Gastroesophageal sphincter (tissue), 3 donors: ENCODE measurements at regions not wholly inside any gene's neighbourhood (a gene's known extent, or its start where the extent isn't known, plus 50 kb on each side); places are given as distances from the start of the nearest gene placed in this dataset.

Experiments
- POLR2A ChIP-seq, 2 donors: fragments of 450-650 bp; IDR thresholded peaks; one replicate each; pipeline ENCODE4 v1.6.1; 2017; ENCODE audit warnings: antibody characterized with exemption in 2 of 2, mild to moderate bottlenecking in 2 of 2, moderate library complexity in 1 of 2
- POLR2AphosphoS5 ChIP-seq: sonication (generic); formaldehyde crosslinking; IDR thresholded peaks from one replicate; pipeline ENCODE4 v1.6.1; 2017; ENCODE audit warnings: antibody characterized with exemption
- TF ChIP-seq, protein P1 (sequence below), 4 experiments: fragments of 200-600 bp in 2 of 4; fragments of 450-650 bp in 2 of 4; sonication (generic) in 1 of 4; IDR thresholded peaks; one replicate each; pipeline ENCODE4 v1.5.1; 2017 to 2019; ENCODE audit warnings: antibody characterized with exemption in 4 of 4, mild to moderate bottlenecking in 2 of 4, moderate library complexity in 2 of 4

DNA sequence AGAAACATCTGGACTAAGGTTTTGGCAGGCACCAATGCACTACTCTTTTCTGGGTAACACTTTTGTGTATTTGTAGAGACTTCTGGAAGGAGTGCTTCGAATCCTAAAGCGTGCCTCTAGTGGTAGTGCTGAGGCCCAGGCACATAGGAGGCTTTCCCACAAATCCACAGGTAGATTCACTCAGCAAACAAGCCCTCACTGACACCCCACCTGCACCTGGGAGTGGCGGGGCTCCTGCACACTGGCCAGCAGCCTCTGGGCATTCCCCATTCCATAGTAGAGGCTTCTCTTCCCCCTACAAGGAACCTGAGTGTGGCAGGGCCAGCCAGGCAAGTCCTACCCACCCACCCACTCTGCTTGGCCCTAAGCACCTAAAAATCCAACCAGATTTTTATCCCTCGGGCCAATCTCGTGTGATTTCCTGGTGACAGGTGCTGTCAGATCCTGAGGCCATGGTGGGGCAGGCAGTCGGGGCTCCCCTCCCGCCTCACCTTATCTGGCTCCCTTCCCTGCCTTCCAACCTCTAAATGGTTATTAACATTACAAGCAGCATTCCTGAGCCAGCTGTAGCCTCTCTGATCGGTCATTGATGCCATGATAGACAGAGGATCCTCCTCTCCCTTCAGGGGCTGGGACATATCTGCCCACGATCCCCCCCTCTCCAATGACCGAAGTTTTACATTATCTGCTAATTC is 82.4 kb downstream of the SLC2A10 start:
- TF ChIP-seq POLR2A (IDR thresholded peaks at IDR 0.05) (no peak), POLR2AphosphoS5 (no peak)
- TF ChIP-seq, protein P1, sequence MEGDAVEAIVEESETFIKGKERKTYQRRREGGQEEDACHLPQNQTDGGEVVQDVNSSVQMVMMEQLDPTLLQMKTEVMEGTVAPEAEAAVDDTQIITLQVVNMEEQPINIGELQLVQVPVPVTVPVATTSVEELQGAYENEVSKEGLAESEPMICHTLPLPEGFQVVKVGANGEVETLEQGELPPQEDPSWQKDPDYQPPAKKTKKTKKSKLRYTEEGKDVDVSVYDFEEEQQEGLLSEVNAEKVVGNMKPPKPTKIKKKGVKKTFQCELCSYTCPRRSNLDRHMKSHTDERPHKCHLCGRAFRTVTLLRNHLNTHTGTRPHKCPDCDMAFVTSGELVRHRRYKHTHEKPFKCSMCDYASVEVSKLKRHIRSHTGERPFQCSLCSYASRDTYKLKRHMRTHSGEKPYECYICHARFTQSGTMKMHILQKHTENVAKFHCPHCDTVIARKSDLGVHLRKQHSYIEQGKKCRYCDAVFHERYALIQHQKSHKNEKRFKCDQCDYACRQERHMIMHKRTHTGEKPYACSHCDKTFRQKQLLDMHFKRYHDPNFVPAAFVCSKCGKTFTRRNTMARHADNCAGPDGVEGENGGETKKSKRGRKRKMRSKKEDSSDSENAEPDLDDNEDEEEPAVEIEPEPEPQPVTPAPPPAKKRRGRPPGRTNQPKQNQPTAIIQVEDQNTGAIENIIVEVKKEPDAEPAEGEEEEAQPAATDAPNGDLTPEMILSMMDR (IDR thresholded peaks at IDR 0.05) = no peak
